ENCODE measurements at regions not wholly inside any gene's neighbourhood (a gene's known extent, or its start where the extent isn't known, plus 50 kb on each side); places are given as distances from the start of the nearest gene placed in this dataset.

DNA sequence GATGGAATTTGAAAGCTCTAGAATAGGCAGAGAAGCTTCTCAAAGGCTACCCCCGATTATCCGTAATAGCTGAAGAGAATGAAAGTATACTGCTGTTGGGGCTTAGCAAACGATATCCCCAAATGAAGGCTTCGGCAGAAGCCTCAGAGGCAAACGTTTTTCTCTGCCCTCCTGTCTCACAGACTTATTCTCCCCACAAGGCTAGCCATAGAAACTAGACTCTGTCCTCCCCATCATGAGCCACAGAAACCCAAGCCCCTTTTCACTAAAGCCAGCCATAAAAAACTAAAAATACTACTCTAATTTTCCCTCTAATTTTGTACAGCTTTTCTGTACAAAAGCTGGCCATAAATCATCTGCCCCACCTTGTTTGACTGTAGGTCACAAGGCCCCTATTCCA is 413.4 kb upstream of the CFAP20DC start:
- DNase-seq (ENCODE audit: low spot score, unreplicated experiment) = no peak
- H3K27me3 Mint-ChIP-seq = no peaks in the 10 kb centered on the region
- no peaks in the 10 kb centered on the region for H3K4me1 Mint-ChIP-seq (ENCODE audit: low read depth)
- H3K27ac Mint-ChIP-seq = peak overlapping the region; percentile 8
- H3K9me3 Mint-ChIP-seq (ENCODE audit: low read depth) = peaks cover 3% of the 10 kb centered on the region
- no peaks in the 10 kb centered on the region for H3K36me3 Mint-ChIP-seq (ENCODE audit: insufficient read depth)
- TF ChIP-seq, protein P1, sequence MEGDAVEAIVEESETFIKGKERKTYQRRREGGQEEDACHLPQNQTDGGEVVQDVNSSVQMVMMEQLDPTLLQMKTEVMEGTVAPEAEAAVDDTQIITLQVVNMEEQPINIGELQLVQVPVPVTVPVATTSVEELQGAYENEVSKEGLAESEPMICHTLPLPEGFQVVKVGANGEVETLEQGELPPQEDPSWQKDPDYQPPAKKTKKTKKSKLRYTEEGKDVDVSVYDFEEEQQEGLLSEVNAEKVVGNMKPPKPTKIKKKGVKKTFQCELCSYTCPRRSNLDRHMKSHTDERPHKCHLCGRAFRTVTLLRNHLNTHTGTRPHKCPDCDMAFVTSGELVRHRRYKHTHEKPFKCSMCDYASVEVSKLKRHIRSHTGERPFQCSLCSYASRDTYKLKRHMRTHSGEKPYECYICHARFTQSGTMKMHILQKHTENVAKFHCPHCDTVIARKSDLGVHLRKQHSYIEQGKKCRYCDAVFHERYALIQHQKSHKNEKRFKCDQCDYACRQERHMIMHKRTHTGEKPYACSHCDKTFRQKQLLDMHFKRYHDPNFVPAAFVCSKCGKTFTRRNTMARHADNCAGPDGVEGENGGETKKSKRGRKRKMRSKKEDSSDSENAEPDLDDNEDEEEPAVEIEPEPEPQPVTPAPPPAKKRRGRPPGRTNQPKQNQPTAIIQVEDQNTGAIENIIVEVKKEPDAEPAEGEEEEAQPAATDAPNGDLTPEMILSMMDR (IDR thresholded peaks at IDR 0.05; ENCODE audit: unreplicated experiment) = no peak
- H3K4me3 Mint-ChIP-seq (ENCODE audit: low read depth) = no peak overlapping the region

DNA sequence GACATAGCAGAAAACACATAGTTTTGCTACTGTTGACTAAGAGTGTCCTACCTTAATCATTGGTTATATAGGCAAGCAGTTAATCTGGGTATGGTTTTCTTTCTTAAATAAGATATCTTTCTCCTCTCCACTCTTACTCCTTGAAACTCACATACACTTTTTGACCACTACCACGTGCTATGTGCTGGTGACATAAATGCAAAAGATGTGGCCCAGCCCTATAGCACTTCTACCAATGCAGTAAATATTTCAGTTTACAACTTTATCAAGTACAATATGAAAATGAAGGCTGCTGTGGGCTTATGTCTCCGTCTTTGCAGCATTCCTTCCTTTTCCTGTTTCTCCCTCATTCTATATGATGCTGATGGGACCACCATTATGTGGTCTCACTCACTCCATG is 410.2 kb upstream of the CFAP20DC start:
- Mint-ChIP-seq H3K4me3 (ENCODE audit: low read depth) (no peak overlapping the region), H3K27ac (no peak overlapping the region), H3K27me3 (no peaks in the 10 kb centered on the region), H3K9me3 (ENCODE audit: low read depth) (peaks cover 3% of the 10 kb centered on the region), H3K36me3 (ENCODE audit: insufficient read depth) (no peaks in the 10 kb centered on the region), H3K4me1 (ENCODE audit: low read depth) (no peaks in the 10 kb centered on the region)
- no peak for DNase-seq (ENCODE audit: low spot score, unreplicated experiment)
- TF ChIP-seq, protein P1 (IDR thresholded peaks at IDR 0.05; ENCODE audit: unreplicated experiment) = no peak

DNA sequence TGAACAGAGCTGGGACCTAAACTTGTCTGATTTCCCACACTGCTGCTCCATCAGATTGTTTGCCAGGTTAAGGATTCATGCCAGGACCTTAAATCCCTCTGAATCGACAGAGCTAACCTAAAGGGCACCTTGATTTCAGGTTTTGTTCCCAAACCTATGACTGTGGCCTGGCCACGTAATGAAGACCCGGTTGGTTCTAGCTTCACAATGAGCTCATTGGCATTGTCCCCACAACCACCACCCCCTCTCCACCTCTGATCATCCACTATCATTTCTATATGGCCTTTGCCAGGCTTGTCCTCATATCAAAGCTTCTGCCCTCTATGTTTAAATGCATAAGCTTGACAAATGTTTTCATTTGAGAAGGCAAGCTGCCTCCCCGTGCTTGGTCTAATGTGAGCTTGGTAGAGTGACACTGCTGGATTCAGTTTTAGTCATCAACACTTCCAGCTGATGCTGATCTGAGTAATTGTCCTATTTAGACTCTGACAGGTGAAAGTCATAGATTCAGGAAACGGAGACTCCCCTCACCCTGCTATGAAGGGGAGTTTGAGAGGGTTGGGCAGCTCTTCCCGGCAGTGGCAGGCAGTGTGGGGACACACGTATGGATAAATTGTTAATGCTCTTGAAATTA is 407.1 kb upstream of the CFAP20DC start:
- Mint-ChIP-seq H3K9me3 (ENCODE audit: low read depth) (peaks cover 3% of the 10 kb centered on the region), H3K27me3 (no peaks in the 10 kb centered on the region), H3K4me1 (ENCODE audit: low read depth) (peaks cover 2% of the 10 kb centered on the region), H3K27ac (no peak overlapping the region), H3K4me3 (ENCODE audit: low read depth) (no peak overlapping the region), H3K36me3 (ENCODE audit: insufficient read depth) (no peaks in the 10 kb centered on the region)
- TF ChIP-seq, protein P1 (IDR thresholded peaks at IDR 0.05; ENCODE audit: unreplicated experiment) = no peak
- DNase-seq (ENCODE audit: low spot score, unreplicated experiment) = no peak

DNA sequence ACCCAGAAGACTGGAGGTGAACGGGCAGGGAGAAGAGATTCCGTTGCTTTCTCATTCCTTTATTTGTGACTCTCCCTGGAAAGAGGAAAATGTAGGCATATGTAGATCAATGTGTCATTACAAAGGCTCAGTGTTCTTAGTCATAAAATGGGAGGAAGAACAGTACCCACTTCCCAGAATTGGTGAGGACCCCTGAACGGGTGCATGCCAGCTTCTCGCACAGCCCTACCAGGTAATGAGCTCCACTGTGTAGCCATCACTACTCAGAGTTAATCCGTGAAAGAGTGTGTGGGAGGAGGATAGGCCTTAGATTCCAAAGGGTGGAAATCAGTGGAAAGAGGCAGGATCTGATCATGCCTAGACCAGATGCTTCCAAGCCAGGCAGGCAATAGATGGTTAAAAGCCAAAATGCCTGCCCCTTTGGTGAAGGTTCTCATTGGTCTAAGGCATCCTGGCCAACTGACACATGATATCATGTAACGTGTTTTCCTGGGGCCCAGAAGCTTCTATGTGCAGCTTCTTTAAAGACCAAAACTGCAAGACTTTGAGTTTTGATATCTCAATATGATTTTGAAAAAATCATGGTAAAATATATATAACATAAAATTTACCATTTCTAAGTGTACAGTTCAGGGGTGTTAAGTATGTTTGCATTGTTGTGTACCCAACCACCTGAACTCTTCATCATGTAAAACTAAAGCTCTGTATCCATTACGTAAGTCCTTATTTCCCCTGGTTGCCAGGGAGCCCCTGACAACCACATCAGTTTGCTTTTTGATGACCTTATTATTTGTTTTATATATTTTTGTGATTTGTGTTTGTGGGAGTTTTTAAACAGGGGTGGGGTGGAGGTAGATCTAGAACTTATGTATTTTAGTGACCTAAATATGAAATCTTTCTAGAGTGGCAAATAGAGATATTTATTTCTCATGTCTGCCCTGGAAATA is 402.2 kb upstream of the CFAP20DC start:
- Mint-ChIP-seq H3K27me3 (no peaks in the 10 kb centered on the region), H3K9me3 (ENCODE audit: low read depth) (no peaks in the 10 kb centered on the region), H3K4me1 (ENCODE audit: low read depth) (peaks cover 11% of the 10 kb centered on the region), H3K36me3 (ENCODE audit: insufficient read depth) (no peaks in the 10 kb centered on the region), H3K4me3 (ENCODE audit: low read depth) (no peak overlapping the region), H3K27ac (no peak overlapping the region)
- no peak for DNase-seq (ENCODE audit: low spot score, unreplicated experiment)
- TF ChIP-seq, protein P1 (IDR thresholded peaks at IDR 0.05; ENCODE audit: unreplicated experiment) = no peak

DNA sequence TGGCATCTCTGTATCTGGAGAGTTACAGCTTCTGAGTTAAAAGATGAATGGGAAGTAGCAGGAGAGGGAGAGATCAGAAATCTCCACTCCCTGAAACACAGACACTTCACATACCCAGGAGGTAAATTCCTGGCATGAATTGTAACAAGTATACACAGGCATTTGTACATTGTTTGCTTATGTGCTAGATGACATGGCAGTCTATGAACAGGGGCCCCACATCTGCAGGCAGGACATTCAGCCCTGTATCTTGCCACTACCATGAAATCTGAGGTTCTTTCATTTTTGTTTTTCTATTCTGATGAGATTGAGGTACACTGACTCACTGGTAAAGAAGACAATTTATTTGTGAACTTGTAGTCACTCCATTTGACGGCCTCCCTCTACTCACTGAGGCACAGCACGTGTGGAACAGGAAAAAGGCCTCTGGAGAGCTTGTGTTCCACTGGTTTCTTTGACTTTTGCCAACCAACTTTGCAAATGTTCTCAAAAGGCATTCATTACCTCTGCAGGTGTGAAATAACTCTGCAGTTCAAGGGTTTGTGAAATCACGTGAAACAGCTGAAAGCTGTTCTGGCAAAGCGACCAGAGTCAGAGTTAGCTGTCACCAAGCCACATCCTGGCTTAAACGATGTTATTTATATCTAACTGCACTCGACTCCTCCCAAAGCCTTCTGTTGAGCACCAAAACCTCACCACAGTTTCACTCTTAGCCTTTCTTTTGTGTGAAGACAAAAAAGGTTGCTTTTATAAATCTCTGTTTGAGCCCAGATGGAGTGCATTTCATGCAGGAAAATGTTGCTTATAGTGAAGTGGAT is 401.3 kb upstream of the CFAP20DC start:
- no peak for DNase-seq (ENCODE audit: low spot score, unreplicated experiment)
- Mint-ChIP-seq H3K27ac (no peak overlapping the region), H3K9me3 (ENCODE audit: low read depth) (no peaks in the 10 kb centered on the region), H3K4me3 (ENCODE audit: low read depth) (no peak overlapping the region), H3K4me1 (ENCODE audit: low read depth) (peaks cover 14% of the 10 kb centered on the region), H3K27me3 (no peaks in the 10 kb centered on the region), H3K36me3 (ENCODE audit: insufficient read depth) (no peaks in the 10 kb centered on the region)
- TF ChIP-seq, protein P1 (IDR thresholded peaks at IDR 0.05; ENCODE audit: unreplicated experiment) = no peak

All from progenitor cell of endocrine pancreas (in vitro differentiated cells).